Endothelial cell of umbilical vein (primary cell): ENCODE measurements at regions not wholly inside any gene's neighbourhood (a gene's known extent, or its start where the extent isn't known, plus 50 kb on each side); places are given as distances from the start of the nearest gene placed in this dataset.

Experiments
- CTCF ChIP-seq, 2 donors: IDR thresholded peaks; 1 replicate in 1 of 2; 2 replicates in 1 of 2; pipeline ENCODE4 v1.5.1; 2011; ENCODE audit warnings: low read length in 2 of 2, mild to moderate bottlenecking in 2 of 2, moderate library complexity in 2 of 2, control low read depth in 1 of 2, inconsistent platforms in 1 of 2, low read depth in 1 of 2; ENCODE audit not compliant: insufficient read depth in 1 of 2; ENCODE audit errors: extremely low read depth in 1 of 2
- EZH2 ChIP-seq: IDR thresholded peaks from 2 replicates; pipeline ENCODE4 v1.6.1; 2012; ENCODE audit warnings: borderline replicate concordance, low read depth, mild to moderate bottlenecking, moderate library complexity, low read length, inconsistent platforms; ENCODE audit not compliant: severe bottlenecking
- JUN ChIP-seq: IDR thresholded peaks from 2 replicates; pipeline ENCODE4 v1.6.1; 2011; ENCODE audit warnings: borderline replicate concordance, low read depth; ENCODE audit not compliant: insufficient read length, insufficient read depth
- MAX ChIP-seq: IDR thresholded peaks from 2 replicates; pipeline ENCODE4 v1.6.1; 2011; ENCODE audit not compliant: insufficient read depth, insufficient read length
- MYC ChIP-seq: IDR thresholded peaks from one replicate; pipeline ENCODE4 v1.6.1; 2011; ENCODE audit warnings: mild to moderate bottlenecking, low read depth, low read length
- POLR2A ChIP-seq: IDR thresholded peaks from 2 replicates; pipeline ENCODE4 v1.6.1; 2012; ENCODE audit warnings: low read depth, mild to moderate bottlenecking, control low read depth, low read length
- POLR2AphosphoS5 ChIP-seq: IDR thresholded peaks from 2 replicates; pipeline ENCODE4 v1.6.1; 2012; ENCODE audit warnings: low read depth, mild to moderate bottlenecking, control low read depth, low read length, moderate library complexity; ENCODE audit not compliant: insufficient read depth

GRCh38 chr3:106759731-106760130, 617.5 kb upstream of the CCDC54 start:
- TF ChIP-seq CTCF (IDR thresholded peaks at IDR 0.05; ENCODE audit: extremely low read depth in 1 of 2, insufficient read depth in 1 of 2, low read depth in 1 of 2, low read length in 2 of 2) (no peak), EZH2 (no peak), MYC (no peak), JUN (no peak), POLR2A (no peak), MAX (no peak), POLR2AphosphoS5 (no peak)
